Fibroblast of lung (primary cell): ENCODE measurements at regions not wholly inside any gene's neighbourhood (a gene's known extent, or its start where the extent isn't known, plus 50 kb on each side); places are given as distances from the start of the nearest gene placed in this dataset.
A peak's percentile ranks its signal among the peaks of the same experiment; 100 is the strongest.

Source experiments
- DNase-seq, 2 donors: peaks; one replicate each; pipeline versions ENCODE4 v3.0.0 to v3.0.0-alpha.2; 2010; ENCODE audit warnings: low read depth in 2 of 2
- H2AFZ ChIP-seq: 2 replicates; pipeline ENCODE4 v1.5.1; 2012; ENCODE audit warnings: low read length, control low read depth, inconsistent platforms
- H3K27ac ChIP-seq: 2 replicates; pipeline ENCODE4 v1.5.1; 2011; ENCODE audit warnings: low read length, control low read depth; ENCODE audit not compliant: insufficient read depth
- H3K27me3 ChIP-seq: 2 replicates; pipeline ENCODE4 v1.5.1; 2011; ENCODE audit warnings: mild to moderate bottlenecking, low read length; ENCODE audit not compliant: control insufficient read depth, insufficient read depth
- H3K36me3 ChIP-seq: 2 replicates; pipeline ENCODE4 v1.5.1; 2011; ENCODE audit warnings: low read length; ENCODE audit not compliant: control insufficient read depth, insufficient read depth
- H3K4me1 ChIP-seq: 2 replicates; pipeline ENCODE4 v1.5.1; 2011; ENCODE audit warnings: low read length; ENCODE audit not compliant: control insufficient read depth, insufficient read depth; ENCODE audit errors: extremely low read depth
- H3K4me2 ChIP-seq: 2 replicates; pipeline ENCODE4 v1.5.1; 2011; ENCODE audit warnings: low read length, control low read depth; ENCODE audit not compliant: insufficient read depth; ENCODE audit errors: extremely low read depth
- H3K4me3 ChIP-seq, 4 experiments: fragments of 200-600 bp in 1 of 4; sonication (generic) in 1 of 4; replicated peaks in 1 of 4; 2 replicates each; pipeline ENCODE4 v1.5.1; 2011 to 2016; ENCODE audit warnings: low read length in 4 of 4, low read depth in 3 of 4, mild to moderate bottlenecking in 3 of 4, control low read depth in 2 of 4, inconsistent platforms in 1 of 4, mixed read lengths in 1 of 4; ENCODE audit not compliant: insufficient read depth in 1 of 4; ENCODE audit errors: control extremely low read depth in 1 of 4
- H3K79me2 ChIP-seq: 2 replicates; pipeline ENCODE4 v1.5.1; 2012; ENCODE audit warnings: mild to moderate bottlenecking, low read length, inconsistent platforms; ENCODE audit not compliant: control insufficient read depth, insufficient read depth
- H3K9ac ChIP-seq: 2 replicates; pipeline ENCODE4 v1.5.1; 2011; ENCODE audit warnings: mild to moderate bottlenecking, low read length, control low read depth; ENCODE audit not compliant: insufficient read depth
- H3K9me3 ChIP-seq: 2 replicates; pipeline ENCODE4 v1.5.1; 2012; ENCODE audit warnings: low read depth, low read length; ENCODE audit not compliant: control insufficient read depth, insufficient read depth
- H4K20me1 ChIP-seq: 2 replicates; pipeline ENCODE4 v1.5.1; 2011; ENCODE audit warnings: low read length; ENCODE audit not compliant: control insufficient read depth, insufficient read depth; ENCODE audit errors: extremely low read depth
- CTCF ChIP-seq, 2 donors: IDR thresholded peaks in 1 of 2; conservative IDR thresholded peaks in 1 of 2; 1 replicate in 1 of 2; 2 replicates in 1 of 2; pipeline ENCODE4 v1.5.1; 2011 to 2012; ENCODE audit warnings: low read length in 2 of 2, control low read depth in 1 of 2, inconsistent platforms in 1 of 2, low read depth in 1 of 2, mild to moderate bottlenecking in 1 of 2
- EZH2 ChIP-seq: IDR thresholded peaks from 2 replicates; pipeline ENCODE4 v1.5.1; 2012; ENCODE audit warnings: low read length, control low read depth, mild to moderate bottlenecking; ENCODE audit errors: missing control alignments

- Histone ChIP-seq H3K4me1 (peaks cover 8% of the 10 kb centered on the region), H2AFZ (no peak overlapping the region), H3K27ac (no peak overlapping the region), H3K4me3 (no peak overlapping the region), H4K20me1 (no peaks in the 10 kb centered on the region), H3K9ac (no peak overlapping the region), H3K9me3 (no peaks in the 10 kb centered on the region), H3K4me2 (no peak overlapping the region), H3K27me3 (no peaks in the 10 kb centered on the region), H3K36me3 (no peaks in the 10 kb centered on the region), H3K79me2 (no peaks in the 10 kb centered on the region)
- TF ChIP-seq EZH2 (no peak), CTCF (conservative IDR thresholded peaks at IDR 0.05 in 1 of 2, IDR thresholded peaks at IDR 0.05 in 1 of 2; ENCODE audit: low read depth in 1 of 2, low read length in 2 of 2) (no peak)
- peak in 1 of 2 donors; percentile 52 for DNase-seq
These were observed 117.5 kb downstream of the SAMD5 start for GRCh38 chr6:147625946-147626345.

GRCh38 chr6:147627411-147627810 lies 118.9 kb downstream of the SAMD5 start:
- TF ChIP-seq EZH2 (no peak), CTCF (conservative IDR thresholded peaks at IDR 0.05 in 1 of 2, IDR thresholded peaks at IDR 0.05 in 1 of 2; ENCODE audit: low read depth in 1 of 2, low read length in 2 of 2) (no peak)
- Histone ChIP-seq H3K27me3 (no peaks in the 10 kb centered on the region), H3K9me3 (no peaks in the 10 kb centered on the region), H3K4me1 (no peaks in the 10 kb centered on the region), H3K4me2 (no peak overlapping the region), H3K27ac (no peak overlapping the region), H3K79me2 (no peaks in the 10 kb centered on the region), H3K4me3 (no peak overlapping the region), H4K20me1 (no peaks in the 10 kb centered on the region), H2AFZ (no peak overlapping the region), H3K9ac (no peak overlapping the region), H3K36me3 (no peaks in the 10 kb centered on the region)
- DNase-seq = no peak

GRCh38 chr6:147633191-147633590 lies 124.7 kb downstream of the SAMD5 start:
- Histone ChIP-seq H4K20me1 (no peaks in the 10 kb centered on the region), H3K4me3 (no peak overlapping the region), H3K9ac (no peak overlapping the region), H3K27ac (no peak overlapping the region), H3K4me1 (no peaks in the 10 kb centered on the region), H2AFZ (no peak overlapping the region), H3K9me3 (no peaks in the 10 kb centered on the region), H3K79me2 (no peaks in the 10 kb centered on the region), H3K27me3 (no peaks in the 10 kb centered on the region), H3K4me2 (no peak overlapping the region), H3K36me3 (no peaks in the 10 kb centered on the region)
- DNase-seq = no peak
- TF ChIP-seq EZH2 (no peak), CTCF (conservative IDR thresholded peaks at IDR 0.05 in 1 of 2, IDR thresholded peaks at IDR 0.05 in 1 of 2; ENCODE audit: low read depth in 1 of 2, low read length in 2 of 2) (no peak)
